Stimulated activated CD8-positive, alpha-beta memory T cell treated with anti-CD3 and anti-CD28 coated beads, Interleukin-2, amount 100 ng/mL, for 48 hours (primary cell): ENCODE measurements at regions not wholly inside any gene's neighbourhood (a gene's known extent, or its start where the extent isn't known, plus 50 kb on each side); places are given as distances from the start of the nearest gene placed in this dataset.

Experiments
- DNase-seq, 2 donors: peaks; one replicate each; pipeline ENCODE4 v3.0.0-alpha.2; 2020; ENCODE audit warnings: low read depth in 2 of 2

DNA sequence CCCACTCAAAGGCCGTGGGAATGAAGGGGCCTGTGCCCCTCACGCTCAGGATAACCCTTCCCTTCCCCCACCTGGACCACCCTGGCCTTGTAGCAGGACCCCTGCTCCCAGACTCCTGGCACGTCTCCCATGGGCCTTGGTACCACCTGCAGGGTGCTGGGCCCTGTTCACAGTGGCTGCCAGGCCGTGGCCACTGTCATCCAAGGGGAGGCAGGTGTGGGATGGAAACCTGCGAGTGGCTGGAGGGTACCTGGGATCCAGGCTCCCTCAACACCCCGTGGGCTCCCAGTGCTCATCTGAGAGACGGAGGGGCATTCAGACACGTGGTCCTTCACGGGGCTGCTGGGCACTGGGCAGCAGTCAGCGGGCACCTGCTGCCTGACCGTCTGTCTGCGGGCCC, 75.6 kb upstream of the CIBAR2 start:
- DNase-seq: no peak

DNA sequence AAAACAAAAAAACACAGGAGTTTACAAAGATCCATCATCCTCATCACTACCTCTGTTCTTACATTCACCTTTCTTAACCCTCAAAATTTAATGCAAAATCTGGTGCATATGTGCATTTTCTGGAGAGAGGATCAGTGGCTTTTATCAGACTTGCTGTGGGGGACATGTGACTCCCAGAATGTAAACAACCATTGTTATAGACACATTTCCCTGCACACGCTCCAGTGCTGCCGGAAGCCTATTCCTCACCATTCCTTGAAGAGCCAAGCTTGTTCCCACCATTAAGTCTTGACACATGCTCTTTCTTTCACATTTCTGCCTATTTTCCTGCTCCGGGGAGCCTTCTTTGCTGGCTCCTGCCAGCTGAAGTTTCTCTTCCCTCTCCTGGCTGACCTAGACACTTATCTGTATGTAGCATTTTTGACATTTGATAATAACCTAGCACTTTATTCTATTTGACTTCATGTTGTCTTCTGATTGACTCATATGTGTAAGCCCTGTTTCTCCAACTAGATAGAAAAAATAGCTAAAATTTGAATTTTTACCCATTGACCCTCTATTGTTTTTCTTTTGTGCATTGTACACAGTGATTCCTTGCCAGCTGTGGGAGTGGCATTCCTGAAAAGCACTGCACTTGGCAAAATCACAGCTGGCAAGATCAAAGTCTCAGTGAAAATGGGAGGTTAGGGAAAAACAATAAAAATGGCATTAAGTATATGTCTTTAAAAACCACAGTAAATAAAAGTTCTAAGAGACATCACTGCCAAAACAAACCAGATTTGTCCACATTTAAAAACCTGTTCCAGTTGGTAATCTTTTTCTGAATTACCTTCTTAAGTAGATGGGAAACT, 76.8 kb upstream of the CIBAR2 start:
- no peak for DNase-seq

- DNase-seq: no peak
Observed at GRCh38 chr16:85190572-85190971, 78.3 kb upstream of the CIBAR2 start.

DNA sequence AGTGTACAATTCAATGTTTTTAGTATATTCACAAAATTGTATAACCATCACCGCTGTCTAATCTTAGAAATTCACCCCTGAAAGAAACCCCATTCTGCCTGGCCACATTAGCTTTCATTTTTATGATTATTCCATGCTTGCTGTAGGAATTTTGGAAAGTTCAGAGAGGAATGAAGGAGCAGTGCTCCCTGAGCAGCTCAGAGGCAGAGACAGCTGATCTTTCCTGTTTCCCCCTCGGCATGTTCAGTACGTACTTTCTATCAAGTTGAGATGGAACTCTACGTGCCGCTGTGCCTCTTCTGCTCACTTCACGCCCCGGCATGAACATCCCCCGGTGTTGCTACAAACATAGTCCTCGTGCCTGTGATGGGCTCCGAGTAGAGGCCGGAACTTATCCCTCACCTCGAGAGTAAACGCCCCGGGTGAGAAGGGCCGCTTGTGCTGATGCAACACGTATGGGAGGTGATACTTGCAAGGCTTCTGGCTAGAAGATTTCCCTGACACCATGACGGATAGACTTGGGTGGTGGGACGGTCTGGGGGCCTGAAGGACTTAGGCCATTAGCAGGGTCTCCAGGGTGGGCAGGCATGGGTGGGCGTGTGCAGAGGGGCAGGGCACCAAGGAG, 79.2 kb upstream of the CIBAR2 start:
- no peak for DNase-seq

GRCh38 chr16:85192238-85193114, 80.2 kb upstream of the CIBAR2 start:
- no peak for DNase-seq

GRCh38 chr16:85193115-85193493, 80.8 kb upstream of the CIBAR2 start:
- DNase-seq: no peak

DNA sequence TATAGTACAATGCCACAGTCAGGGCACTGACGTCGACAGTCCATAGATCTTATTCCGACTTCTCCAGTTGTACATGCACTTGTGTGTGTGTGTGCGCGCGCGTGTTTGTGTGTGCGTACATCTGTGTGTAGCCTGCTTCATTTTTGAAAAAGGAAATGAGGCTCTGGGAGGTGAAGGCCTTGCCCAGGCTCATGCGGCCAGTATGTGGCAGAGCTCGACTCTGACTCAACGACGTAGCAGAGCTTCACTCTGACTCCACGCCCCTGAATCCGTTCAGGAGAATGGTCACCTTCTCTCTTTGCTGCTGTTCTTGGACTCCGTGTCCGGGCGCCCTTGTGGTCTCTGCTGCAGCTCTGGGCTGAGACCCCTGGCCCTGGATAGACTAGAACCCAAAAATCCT, 81.6 kb upstream of the CIBAR2 start:
- no peak for DNase-seq

GRCh38 chr16:85194307-85195270, 82.3 kb upstream of the CIBAR2 start:
- no peak for DNase-seq

- no peak for DNase-seq
Observed at GRCh38 chr16:85195271-85195647, 83.0 kb upstream of the CIBAR2 start.

DNA sequence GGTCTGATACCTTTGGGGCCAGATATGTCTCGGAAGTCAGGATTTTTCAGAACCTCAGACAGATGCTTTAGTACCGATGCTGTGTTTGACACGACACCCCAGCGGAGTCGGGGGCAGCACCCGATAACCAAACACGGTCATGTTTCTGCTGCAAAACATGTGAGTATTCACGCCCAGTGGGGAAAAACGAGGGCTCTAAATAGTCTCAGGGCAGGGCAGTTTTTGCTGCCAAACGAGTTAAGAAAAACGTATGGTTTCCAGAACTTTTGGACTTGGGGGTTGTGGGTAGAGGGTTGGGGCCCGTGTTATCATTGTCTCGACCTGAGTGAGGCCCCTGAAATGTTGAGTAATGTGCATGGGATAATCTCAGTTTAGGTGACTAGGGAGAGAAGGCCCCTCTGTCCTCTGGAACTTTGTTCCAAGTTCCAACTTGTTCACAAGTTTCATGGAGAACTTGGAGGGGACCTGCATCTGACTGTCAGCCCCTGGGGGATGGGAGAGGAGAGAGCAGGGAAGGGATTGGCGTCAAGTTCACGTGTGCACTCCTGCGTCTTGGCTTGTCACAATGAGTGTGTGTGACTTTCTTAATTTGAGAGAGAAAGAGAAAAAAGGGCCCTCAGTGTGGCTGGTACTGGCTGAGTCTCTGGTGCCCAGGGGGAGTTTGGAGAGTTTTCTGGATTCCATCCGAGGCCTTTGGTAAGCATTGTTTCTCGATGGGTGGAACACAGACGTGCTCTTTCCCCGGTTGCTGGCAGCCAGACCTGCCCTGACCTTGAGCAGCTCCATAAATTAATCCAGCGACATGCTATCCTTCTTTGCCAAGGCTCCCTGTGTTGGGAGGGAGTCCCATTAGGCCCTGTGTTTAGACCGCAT, 83.9 kb upstream of the CIBAR2 start:
- no peak for DNase-seq

GRCh38 chr16:85196976-85197375, 84.7 kb upstream of the CIBAR2 start:
- DNase-seq: no peak

DNA sequence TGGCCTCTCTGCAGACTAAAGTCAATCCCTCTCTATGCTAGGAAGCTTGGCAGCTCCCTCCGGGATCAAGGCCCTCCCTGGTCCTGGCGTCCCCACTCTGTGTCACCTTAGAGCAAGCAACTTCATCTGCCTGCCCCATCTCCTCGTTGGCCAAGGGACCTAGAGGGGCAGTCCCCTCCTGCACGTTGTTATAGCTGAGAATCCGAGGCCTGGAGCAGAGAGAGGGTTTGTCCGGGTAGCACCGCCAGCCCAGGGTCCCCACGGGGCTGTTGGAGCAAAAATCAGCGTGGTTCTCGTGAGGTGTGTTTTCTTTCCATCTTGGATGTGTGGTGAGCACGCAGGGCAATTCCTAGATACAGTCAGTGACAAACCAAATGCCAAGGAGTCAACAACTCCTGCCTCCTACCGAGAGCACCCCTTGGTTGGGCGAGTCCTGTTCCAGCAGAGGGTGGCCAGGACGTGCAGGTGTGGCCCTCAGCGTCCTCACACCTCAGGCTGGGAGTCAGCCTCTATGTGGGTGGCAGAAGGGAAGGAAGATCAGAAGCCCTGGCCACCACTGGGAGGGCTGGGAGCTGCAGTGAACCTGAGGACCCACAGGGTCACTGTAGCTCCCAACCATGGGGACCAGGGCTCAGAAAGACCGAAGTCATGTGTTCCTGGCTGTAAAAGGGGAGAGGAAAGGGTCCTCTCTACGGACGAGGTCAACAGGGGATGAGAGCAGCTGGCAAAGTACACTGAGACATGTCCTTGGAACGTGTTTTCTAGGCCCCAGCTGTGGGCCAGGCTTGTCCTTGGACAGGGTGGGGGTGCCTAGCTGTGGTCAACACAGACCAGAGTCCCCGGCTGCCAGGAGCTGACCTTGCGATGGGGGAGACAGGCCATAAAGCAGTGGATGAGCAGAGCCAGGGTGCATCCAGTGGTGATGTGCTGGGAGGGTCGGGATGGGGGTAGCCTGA, 85.6 kb upstream of the CIBAR2 start:
- DNase-seq: no peak

GRCh38 chr16:85199069-85199725, 86.9 kb upstream of the CIBAR2 start:
- no peak for DNase-seq

DNA sequence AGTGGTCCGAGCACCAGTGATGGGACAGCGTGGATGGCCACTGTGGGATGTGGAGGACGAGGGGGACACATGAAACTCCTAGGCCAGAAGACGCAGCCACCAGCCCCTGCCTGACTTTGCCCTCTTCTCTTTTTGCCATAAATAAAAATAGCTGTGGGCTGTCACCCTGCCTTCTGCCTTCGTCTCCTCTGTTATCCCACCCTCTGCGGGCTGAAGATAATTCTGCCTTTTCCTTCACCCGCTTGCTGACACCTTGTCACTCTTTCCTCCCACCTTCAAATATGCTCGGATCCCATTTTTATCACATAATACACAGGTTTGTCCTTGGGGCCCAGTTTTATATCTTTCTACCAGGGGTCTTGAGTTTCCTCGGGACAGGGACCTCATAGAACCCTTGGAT, 87.6 kb upstream of the CIBAR2 start:
- no peak for DNase-seq

GRCh38 chr16:85200471-85201278, 88.4 kb upstream of the CIBAR2 start:
- DNase-seq: no peak

- no peak for DNase-seq
Observed at GRCh38 chr16:85201574-85201973, 89.3 kb upstream of the CIBAR2 start.

DNA sequence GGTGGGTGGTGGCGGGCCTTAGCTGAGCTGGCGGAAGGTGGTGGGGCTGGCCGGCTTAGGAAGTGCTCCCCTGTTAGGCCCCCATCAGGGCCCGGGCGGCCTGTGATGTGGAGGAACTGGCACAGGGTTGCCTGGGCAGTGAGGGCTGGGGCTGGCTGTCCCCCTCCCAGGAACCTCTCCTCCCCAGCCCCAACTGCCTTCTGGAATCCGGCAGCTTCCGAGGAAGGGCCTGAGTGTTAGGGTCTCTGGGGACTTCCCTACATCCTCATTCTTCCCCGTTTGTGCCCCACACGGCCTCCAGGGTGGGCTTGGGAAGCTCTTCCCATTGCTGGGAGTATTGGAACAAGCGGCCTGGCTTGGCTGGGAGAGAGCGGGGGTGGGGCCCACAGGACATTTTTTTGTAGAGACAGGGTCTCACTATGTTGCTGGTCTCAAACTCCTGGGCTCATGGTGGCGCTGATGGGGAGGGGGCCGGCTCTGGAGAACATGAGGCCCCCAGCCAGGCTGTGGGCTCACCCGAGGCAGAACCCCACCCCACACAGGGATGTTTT, 89.9 kb upstream of the CIBAR2 start:
- DNase-seq: no peak
